HG03039 (cell line): ENCODE measurements at regions not wholly inside any gene's neighbourhood (a gene's known extent, or its start where the extent isn't known, plus 50 kb on each side); places are given as distances from the start of the nearest gene placed in this dataset.

ENCODE experiments used
- ATAC-seq: cut with Tn5 transposase; IDR thresholded peaks from one replicate; pipeline ENCODE4 v1.9.1; 2021; ENCODE audit warnings: mild to moderate bottlenecking, moderate library complexity; ENCODE audit not compliant: unreplicated experiment

- ATAC-seq = no peak
These were observed 146.9 kb downstream of the TFEC start for GRCh38 chr7:115883629-115884028.

- no peak for ATAC-seq
These were observed 149.1 kb downstream of the TFEC start for GRCh38 chr7:115881476-115881875.

GRCh38 chr7:115879171-115879570, 151.4 kb downstream of the TFEC start:
- no peak for ATAC-seq

- ATAC-seq = no peak
These were observed 160.8 kb downstream of the TFEC start for GRCh38 chr7:115869801-115870200.

- ATAC-seq = no peak
These were observed 161.4 kb downstream of the TFEC start for GRCh38 chr7:115869190-115869589.

- ATAC-seq = no peak
These were observed 162.2 kb downstream of the TFEC start for GRCh38 chr7:115868369-115868768.

- ATAC-seq = no peak
These were observed 166.5 kb downstream of the TFEC start for GRCh38 chr7:115864082-115864481.

GRCh38 chr7:115851291-115851690, 179.3 kb downstream of the TFEC start:
- ATAC-seq = no peak

GRCh38 chr7:115850774-115851173, 179.8 kb downstream of the TFEC start:
- ATAC-seq = no peak

GRCh38 chr7:115844857-115845256, 185.7 kb downstream of the TFEC start:
- no peak for ATAC-seq

GRCh38 chr7:115840702-115841101, 189.9 kb downstream of the TFEC start:
- no peak for ATAC-seq

- no peak for ATAC-seq
These were observed 191.7 kb downstream of the TFEC start for GRCh38 chr7:115838829-115839228.

GRCh38 chr7:115831371-115831770, 199.2 kb downstream of the TFEC start:
- no peak for ATAC-seq

GRCh38 chr7:115827305-115828045, 203.1 kb downstream of the TFEC start:
- no peak for ATAC-seq

- ATAC-seq = no peak
These were observed 205.0 kb downstream of the TFEC start for GRCh38 chr7:115825456-115826115.

- no peak for ATAC-seq
These were observed 207.8 kb downstream of the TFEC start for GRCh38 chr7:115822801-115823200.

- ATAC-seq = no peak
These were observed 208.2 kb downstream of the TFEC start for GRCh38 chr7:115822380-115822779.

- no peak for ATAC-seq
These were observed 214.1 kb downstream of the TFEC start for GRCh38 chr7:115816318-115816974.

- no peak for ATAC-seq
These were observed 217.8 kb downstream of the TFEC start for GRCh38 chr7:115812794-115813193.

- no peak for ATAC-seq
These were observed 225.1 kb downstream of the TFEC start for GRCh38 chr7:115805458-115805857.

GRCh38 chr7:115802415-115802814, 228.1 kb downstream of the TFEC start:
- no peak for ATAC-seq

GRCh38 chr7:115799430-115799829, 231.1 kb downstream of the TFEC start:
- no peak for ATAC-seq
